Smooth muscle cell (in vitro differentiated cells): ENCODE measurements at regions not wholly inside any gene's neighbourhood (a gene's known extent, or its start where the extent isn't known, plus 50 kb on each side); places are given as distances from the start of the nearest gene placed in this dataset. TPM values are rescaled to one million over a fixed set of nuclear protein-coding genes. Genes with fewer than 3 reads are reported as not detected.
"Not testable (repeated sequence)": the region's sequence is repeated elsewhere in the genome, so short reads cannot be mapped to it uniquely, and the experiment has no call there.

Experiments
- DNase-seq: peaks from one replicate; lab custom pipeline; 2025; ENCODE audit not compliant: unreplicated experiment; lab: John Stamatoyannopoulos, UW
- H2AFZ ChIP-seq: fragments of 200-600 bp; sonication (generic); 2 replicates; pipeline ENCODE4 v1.6.0; 2016; ENCODE audit warnings: antibody characterized with exemption, low read depth, mild to moderate bottlenecking
- H3F3A ChIP-seq: fragments of 200-600 bp; sonication (generic); 2 replicates; pipeline ENCODE4 v1.6.0; 2017; ENCODE audit warnings: antibody characterized with exemption, low read depth
- H3K27ac ChIP-seq: fragments of 200-600 bp; sonication (generic); 2 replicates; pipeline ENCODE4 v1.5.1; 2016; ENCODE audit warnings: low read depth, mild to moderate bottlenecking
- H3K27me3 ChIP-seq: fragments of 200-600 bp; sonication (generic); 2 replicates; pipeline ENCODE4 v1.6.1; 2016; ENCODE audit warnings: low read depth, mild to moderate bottlenecking
- H3K36me3 ChIP-seq: fragments of 200-600 bp; sonication (generic); 2 replicates; pipeline ENCODE4 v1.5.1; 2016; ENCODE audit warnings: low read depth
- H3K4me1 ChIP-seq: fragments of 200-600 bp; sonication (generic); 2 replicates; pipeline ENCODE4 v1.5.1; 2016; ENCODE audit warnings: low read depth
- H3K4me2 ChIP-seq: fragments of 200-600 bp; sonication (generic); 2 replicates; pipeline ENCODE4 v1.6.0; 2016; ENCODE audit warnings: mild to moderate bottlenecking
- H3K4me3 ChIP-seq: fragments of 200-600 bp; sonication (generic); 2 replicates; pipeline ENCODE4 v1.5.1; 2016; ENCODE audit warnings: mild to moderate bottlenecking
- H3K79me2 ChIP-seq: fragments of 200-600 bp; sonication (generic); 2 replicates; pipeline ENCODE4 v1.6.0; 2016; ENCODE audit warnings: low read depth, mild to moderate bottlenecking
- H3K9ac ChIP-seq: fragments of 200-600 bp; sonication (generic); 2 replicates; pipeline ENCODE4 v1.6.0; 2016; ENCODE audit warnings: low read depth
- H3K9me3 ChIP-seq: fragments of 200-600 bp; sonication (generic); replicated peaks from 2 replicates; pipeline ENCODE4 v1.5.1; 2016; ENCODE audit warnings: low read depth
- H4K20me1 ChIP-seq: fragments of 200-600 bp; sonication (generic); 2 replicates; pipeline ENCODE4 v1.6.0; 2016; ENCODE audit warnings: low read depth
- WGBS: methylation state at CpG from one replicate; pipeline ENCODE4 v1.1.7; 2016; ENCODE audit warnings: low lambda C conversion rate; 5-methylcytosine and 5-hydroxymethylcytosine counted together
- small RNA-seq: library from RNA; depleted of rRNA; stranded (forward); fragments of <200 nt; gene quantifications from one replicate; pipeline ENCODE3, GENCODE V24; 2014

GRCh38 chr9:61868965-61869364, 679.1 kb downstream of the SPATA31A7 start:
- H4K20me1 ChIP-seq, H3K4me3 ChIP-seq, H2AFZ ChIP-seq, H3F3A ChIP-seq, H3K27ac ChIP-seq, H3K4me2 ChIP-seq, H3K4me1 ChIP-seq, H3K9ac ChIP-seq, DNase-seq, H3K79me2 ChIP-seq, H3K9me3 ChIP-seq, H3K36me3 ChIP-seq, H3K27me3 ChIP-seq: not testable (repeated sequence)
- WGBS: no CpG with 5 or more reads among the region's 32 CpGs

DNA sequence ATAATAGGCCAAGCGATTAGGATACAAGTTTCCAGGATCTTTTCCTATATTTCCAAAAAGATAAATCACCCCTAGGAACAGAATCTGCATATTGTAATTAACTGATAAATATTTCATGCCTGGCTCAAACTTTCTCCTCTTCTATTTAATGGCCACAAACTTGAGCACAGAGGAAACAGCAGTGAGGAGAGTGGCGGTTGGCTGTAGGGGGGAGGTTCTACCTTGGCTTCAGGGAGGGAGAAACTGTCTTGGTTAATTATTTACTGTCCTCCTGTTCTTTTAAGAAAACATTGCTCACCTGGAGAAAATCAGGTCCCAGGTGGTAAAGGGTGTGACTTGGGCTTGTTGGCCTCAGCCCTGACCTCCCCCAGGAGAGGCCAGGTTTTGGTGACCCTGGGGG, 682.5 kb downstream of the SPATA31A7 start:
- H3K9ac ChIP-seq, H3K79me2 ChIP-seq, H4K20me1 ChIP-seq, H3F3A ChIP-seq, H3K27ac ChIP-seq, H3K9me3 ChIP-seq, H3K4me3 ChIP-seq, DNase-seq, H2AFZ ChIP-seq, H3K4me1 ChIP-seq, H3K27me3 ChIP-seq, H3K36me3 ChIP-seq, H3K4me2 ChIP-seq: not testable (repeated sequence)
- 81% methylated on average over 1 of the region's 2 CpGs for WGBS

Small RNAs in the stretch of these regions (small RNA-seq; reads per million reads assigned to genes)
- not detected for gene AL391987.6
